GM18499 (cell line): ENCODE measurements at regions not wholly inside any gene's neighbourhood (a gene's known extent, or its start where the extent isn't known, plus 50 kb on each side); places are given as distances from the start of the nearest gene placed in this dataset.
"Not testable (repeated sequence)": the region's sequence is repeated elsewhere in the genome, so short reads cannot be mapped to it uniquely, and the experiment has no call there.

ENCODE experiments used
- ATAC-seq: cut with Tn5 transposase; IDR thresholded peaks from one replicate; pipeline ENCODE4 v1.9.1; 2021; ENCODE audit warnings: moderate number of reproducible peaks; ENCODE audit not compliant: insufficient read depth, unreplicated experiment

DNA sequence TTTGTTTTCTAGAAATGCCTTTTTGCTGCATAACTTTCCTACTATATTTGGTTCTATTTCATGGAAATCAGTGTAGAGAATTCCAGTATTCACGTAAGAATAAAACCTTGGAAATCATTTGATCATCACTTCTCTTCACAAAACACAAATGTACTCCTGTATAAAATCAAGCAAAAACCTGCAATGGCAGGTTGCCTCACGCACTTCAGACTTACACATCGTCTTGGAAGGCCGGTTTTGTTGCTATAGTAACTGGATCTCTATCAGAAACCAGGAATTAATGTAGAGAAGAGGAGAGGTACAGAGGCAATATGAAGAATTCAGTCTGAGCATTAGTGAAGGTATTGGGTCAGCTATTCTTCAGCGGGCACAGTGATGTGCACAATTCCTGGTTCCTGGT is 370.7 kb upstream of the CYRIA start:
- no peak for ATAC-seq

DNA sequence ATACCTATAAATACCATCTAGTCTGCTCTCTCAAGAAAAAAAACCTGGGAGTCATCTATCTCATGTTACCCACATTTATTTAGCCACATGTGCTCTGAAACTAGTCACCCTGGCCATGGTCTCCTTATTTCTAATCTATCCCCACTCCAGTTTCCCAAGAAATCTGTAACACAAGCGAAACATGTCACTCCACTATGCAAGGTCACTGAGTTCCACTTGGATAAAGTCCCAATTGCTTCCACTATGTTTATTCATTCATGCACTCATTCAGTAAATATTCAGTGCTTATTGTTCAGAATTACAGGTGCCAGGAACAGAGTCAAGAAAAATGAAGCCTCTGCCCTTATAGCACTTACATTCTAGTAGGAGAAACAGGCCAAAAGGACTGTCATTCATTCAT is 369.4 kb upstream of the CYRIA start:
- ATAC-seq, result no peak

DNA sequence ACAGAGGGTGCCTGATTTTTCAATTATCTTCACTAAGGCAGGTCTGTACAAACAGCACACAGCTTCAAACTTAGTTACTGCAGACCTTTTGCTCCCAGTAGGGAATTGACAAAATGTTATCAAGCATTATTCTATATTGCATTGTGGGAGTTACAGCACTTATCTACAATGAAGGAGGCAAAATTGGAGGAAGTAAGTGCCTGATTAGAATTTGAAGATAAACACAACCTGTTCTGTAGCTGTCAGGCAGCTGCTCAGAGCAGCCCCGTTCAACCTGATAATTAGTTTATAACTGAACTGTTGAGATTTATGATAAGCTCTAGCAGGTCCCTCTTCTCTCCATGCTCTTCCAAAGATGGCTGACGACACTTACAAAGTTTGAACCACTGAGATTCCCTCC is 364.4 kb upstream of the CYRIA start:
- ATAC-seq, result no peak

DNA sequence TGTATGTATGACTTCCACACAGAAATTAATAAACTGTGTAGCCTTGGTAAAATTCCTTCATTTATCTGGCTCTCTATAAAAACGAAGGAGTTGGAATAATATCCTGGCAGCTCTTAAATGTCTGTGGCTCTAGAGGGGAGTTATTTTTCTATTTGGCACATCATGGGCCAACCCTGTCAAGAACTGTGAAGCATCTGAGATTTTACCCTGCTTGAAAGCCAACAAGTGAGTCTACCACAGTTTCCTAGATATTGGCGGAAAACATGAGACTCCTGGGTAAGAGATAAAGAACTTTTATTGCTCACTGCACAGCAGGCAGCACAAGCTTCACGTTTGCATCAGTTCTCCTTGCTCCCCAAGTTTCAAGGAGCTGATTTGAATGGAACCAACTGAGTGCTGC is 346.7 kb upstream of the CYRIA start:
- ATAC-seq, result no peak

DNA sequence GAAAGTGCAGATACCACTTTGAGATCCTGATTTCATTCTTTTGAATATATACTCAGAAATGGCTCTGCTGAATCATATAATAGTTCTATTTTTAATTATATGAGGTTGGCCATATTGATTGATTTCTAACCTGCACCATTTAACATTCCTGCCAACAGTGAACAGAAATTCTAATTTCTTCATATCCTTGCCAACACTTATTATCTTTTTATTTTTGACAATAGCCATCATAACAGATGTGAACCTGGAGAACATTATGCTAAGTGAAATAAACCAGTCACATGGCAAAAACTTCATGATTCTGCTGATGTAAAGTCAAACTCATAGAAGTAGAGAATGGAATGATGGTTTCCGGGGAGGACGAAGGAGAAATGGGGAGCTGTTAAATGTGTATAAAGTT is 344.5 kb upstream of the CYRIA start:
- ATAC-seq, result no peak

DNA sequence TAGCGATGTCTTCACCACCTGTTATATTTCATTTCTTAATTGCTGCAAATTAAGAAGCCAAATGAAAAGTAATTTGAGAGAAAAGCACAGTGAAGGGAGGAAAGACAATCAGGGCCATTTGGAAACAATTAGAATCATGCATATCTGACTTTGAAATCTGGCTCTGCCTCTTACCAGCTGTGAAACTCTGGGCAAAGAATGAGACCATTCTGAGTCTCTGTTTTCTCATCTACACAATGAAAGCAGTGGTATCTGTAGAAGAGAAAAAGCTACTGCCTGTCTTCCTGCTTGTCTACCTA is 334.5 kb upstream of the CYRIA start:
- no peak for ATAC-seq

DNA sequence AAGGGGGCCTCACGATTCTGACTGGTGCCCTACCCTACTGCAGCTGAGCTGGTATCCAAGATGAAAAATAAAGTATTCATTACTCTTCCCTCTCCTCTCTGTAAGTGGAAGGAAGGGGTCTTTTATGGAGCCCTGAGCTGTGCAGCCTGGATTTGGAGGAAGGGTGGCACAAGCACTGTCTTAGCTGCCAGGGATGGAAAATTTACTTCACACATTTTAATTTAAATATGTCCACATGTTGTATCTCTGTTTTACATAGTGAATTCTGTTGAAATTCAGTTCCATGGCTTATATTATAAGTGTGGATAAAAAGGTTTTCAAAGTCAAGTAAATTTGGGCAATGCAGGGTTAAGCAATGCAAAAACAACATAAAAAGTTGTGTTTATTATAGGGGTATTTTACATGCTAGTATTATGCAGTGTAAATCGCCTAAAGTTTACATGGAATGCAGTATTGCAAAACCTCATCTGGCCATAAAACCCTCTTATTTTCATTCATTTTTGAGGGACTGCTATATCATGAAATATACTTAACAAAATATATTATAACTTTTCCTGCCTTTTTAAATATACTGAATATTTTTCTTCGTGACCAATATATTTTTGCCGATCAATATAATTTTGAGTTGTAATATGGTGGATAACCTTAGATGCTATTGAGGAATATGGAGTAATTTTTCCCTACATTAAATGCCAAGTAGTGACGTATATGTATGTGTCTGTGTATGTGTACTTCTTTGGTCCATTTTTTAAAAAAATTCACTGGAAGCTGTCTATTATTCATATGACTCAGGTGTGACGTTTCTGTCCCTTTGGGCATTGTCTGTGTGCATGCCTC is 333.9 kb upstream of the CYRIA start:
- ATAC-seq, result no peak

DNA sequence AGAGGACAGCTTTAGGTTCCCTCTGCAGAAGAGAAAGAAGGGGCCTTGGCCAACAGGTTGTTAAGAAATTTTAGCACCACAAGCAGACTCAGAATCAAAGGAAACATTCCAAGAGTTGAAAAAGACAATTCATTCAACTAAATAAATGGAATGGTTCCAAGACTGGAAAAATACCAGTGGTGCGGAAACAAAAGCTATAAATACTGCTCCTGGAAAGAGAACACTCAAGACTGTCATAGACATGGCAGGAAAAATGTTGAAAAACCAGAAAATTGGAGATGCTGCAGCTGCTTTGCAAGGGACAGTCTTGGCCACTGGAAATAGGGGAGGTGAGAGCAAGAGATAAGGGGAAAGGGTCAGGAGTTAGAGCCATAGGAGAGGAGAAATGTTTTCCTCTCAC is 312.7 kb upstream of the CYRIA start:
- ATAC-seq, result no peak

DNA sequence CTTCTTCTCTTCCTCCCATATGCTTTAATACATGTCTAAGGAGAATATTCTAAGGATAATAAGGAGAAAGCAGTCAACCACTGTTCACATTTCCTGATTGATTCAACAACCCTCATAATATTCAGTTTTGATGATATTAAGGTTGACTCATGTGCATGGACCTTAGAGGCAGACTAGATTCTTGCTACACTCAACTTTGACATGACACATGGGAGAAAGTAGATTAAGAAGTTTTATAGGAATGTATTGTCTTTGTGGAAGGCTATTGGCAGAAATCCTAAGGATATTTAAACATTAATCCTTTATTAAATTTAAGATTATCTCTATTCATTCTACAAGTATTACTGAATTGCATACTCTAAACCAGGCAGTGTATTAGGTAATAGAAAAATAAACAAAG is 309.1 kb upstream of the CYRIA start:
- no peak for ATAC-seq

DNA sequence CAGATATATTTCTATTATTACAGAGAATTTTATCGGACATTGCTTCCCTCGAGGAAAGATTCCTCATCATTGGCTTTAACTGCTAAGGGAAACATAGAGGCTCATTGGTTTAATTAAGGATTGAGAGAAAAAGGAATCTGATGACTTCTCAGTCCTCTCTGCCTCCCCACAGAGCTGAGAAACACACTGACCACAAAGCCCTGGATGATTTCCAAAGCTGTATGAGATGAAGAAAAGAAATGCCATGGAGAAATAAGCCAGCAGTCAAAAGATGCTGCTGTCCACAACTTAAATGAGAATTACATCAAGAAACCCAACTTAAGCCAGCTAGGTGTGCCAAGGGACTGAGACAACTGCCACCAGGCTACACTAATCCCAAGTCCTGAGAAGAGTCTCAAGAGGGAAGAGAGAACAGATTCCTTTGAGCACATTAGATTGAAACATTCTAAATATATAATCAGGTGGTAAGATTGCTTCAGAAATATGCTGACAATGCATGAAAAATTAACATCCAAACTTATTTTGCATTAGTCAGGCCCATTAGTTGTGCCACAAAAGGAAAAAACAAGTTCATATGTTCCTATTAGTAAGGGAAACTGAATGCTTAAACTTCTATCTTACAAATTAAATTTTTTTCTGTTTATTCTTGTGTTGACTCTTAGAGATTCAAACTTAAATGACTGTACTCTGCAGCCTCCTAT is 308.1 kb upstream of the CYRIA start:
- no peak for ATAC-seq

DNA sequence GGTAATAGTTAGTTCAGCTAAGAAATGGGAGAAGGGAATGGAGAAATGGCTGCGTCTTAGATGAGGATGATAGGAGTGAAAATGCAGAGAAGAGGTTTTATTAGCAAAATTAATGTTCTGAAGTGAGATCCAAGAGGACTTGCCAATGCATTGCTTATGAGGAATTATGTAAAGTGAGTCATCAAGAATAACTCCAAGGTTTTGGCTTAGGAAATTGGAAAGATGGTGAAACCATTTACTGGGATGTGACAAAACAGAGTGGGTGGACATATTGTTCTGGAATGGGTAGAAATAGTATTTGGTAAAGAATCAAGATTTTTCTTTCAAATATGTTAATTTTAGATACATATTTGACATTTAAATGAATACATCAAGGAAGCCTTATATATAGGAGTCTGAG is 306.6 kb upstream of the CYRIA start:
- no peak for ATAC-seq

DNA sequence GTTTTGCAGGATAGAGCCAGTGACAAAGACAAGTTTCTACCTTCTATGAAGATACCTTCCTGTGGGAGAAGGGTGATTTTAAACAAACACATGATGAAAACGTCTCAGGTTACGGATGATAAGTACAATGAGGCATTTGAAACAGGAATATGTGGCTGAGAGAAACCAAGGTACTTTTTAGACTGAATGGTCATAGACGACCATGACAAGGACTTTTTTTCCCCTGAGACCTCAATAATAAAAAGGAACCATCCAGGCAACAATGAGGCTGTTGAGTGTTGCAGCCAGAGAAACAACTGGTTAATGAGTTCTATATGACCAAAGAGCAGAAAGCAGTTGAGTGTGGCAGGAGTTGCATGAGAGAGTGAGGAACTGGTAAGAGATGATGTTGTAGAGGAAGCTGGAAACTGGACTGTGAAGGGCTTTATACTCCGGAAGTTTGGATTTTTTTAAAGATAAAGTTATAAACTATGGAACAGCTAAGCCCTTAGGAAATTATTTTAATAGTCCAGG is 306.1 kb upstream of the CYRIA start:
- no peak for ATAC-seq

DNA sequence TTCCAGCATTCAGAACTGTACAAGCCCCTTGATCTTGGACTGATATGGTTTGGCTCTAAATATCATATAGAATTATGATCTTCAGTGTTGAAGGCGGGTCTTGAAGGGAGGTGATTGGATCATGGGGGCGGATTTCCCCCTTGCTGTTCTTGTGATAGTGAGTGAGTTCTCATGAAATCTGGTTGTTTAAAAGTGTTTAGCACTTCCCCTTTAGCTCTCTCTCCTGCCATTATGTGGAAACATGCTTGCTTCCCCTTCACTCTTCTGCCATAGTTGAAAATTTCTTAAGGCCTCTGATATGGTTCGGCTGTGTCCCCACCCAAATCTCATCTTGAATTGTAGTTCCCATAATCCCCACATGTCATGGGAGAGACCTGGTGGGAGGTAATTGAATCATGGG is 305.3 kb upstream of the CYRIA start:
- ATAC-seq, result not testable (repeated sequence)

DNA sequence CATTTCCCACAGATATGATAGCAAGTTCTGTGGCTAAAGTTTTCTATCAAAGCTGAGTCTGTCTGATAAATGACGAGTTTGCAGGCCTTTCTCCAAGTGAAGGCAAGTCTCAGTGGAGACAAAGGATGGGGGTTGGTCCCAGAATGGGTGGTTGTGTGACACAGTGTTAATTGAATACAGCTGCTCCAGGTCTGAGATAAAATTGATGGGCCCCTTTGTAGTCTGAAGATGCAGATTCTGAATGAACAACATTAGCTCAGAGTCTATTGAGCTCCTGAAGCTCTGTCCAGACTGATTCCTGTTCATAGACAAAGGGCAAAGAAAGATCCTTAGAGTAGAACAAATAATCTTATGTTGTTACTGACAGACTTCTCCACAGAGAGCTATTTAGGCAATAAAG is 296.9 kb upstream of the CYRIA start:
- no peak for ATAC-seq

DNA sequence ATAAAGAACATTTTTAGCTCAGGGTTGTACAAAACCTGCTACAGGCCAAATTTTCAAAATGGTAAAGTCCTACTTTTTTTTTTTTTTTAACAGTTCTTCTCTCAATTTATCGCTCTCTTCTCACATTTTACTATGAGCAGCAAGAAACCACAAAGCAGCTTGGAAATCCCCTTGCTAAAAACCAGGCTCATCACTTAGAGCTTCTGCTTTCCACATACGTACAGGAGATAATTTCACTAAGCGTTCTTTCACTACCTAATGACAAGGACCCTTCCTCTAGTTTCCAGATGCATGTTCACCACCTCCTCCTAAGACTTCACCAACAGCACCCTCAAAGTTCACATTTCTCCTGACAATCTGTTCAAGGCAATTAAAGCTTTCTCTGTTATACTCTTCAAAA is 294.9 kb upstream of the CYRIA start:
- ATAC-seq, result peak; percentile 62

DNA sequence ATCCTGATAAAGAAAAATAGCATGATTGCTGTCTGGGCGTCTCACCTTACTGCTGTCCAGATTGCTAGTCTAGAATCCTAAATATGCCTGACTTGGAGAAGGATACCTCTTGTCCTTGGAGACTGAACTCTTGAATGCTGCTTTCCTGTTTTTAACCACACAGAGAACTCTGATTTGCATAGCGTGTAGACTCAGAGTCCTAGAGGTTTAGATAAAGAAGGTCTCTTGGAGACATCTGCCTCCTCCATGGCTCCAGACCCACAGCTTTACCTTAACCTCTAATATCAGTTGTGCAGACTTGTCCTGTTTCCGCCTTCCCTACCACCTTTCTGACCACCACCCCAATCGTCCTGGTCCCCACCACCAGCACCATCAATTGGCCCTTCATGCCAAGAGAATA is 292.6 kb upstream of the CYRIA start:
- ATAC-seq, result no peak

DNA sequence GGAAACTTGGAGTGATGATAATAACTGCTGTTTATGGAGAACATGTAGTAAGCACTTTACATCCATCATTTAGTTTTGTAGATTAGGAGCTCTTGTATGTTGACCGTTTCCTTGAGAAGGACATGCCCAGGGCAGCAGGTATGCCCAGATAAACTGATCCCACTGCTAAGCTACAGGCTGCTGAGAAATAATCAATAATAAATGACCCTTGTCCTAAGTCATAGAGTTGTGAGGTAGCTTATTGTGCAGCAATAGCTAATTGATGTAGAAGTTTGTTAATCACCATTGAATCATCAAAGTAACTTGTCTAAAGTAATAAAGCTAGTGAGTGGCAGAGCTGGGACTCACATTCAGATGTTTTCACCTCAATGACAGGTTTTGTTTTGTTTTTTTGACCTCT is 287.2 kb upstream of the CYRIA start:
- ATAC-seq, result no peak

DNA sequence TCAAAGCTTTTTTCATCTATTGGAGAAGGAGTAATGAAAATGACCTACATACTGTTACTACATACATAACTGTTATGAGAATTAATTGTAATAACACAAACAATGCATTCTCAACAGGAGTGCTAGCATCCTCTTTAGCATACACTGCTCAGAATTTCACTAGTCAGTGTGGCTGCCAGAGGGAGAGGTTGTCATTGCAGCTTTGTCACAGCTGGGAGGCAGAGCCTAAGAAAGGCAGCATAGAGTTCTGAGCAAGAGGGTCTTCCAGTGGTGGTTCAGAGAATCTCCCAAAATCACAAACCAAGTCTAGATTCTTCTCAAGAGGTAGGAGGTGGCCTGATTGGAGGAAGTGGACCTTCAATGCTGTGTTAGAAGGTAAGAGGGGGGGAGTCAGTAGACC is 286.7 kb upstream of the CYRIA start:
- no peak for ATAC-seq

DNA sequence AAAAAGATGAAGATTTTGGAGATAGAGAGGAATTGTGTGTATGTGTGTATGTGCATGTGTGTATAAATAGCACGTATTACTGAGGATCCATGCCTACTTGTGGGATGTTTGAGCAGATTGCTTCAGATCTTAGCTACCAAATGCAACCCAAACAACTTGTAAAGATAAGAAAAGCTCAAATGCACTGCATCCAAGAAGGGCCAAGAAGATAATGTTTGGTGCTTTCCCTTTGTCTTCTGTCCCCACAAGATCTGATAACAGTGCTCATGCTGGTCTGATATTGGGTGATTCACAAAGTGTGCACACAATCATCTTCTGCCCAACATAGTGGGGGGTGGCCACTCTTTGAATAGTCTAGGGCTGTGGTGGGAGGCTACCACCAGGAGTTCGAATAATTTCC is 284.8 kb upstream of the CYRIA start:
- ATAC-seq, result no peak

DNA sequence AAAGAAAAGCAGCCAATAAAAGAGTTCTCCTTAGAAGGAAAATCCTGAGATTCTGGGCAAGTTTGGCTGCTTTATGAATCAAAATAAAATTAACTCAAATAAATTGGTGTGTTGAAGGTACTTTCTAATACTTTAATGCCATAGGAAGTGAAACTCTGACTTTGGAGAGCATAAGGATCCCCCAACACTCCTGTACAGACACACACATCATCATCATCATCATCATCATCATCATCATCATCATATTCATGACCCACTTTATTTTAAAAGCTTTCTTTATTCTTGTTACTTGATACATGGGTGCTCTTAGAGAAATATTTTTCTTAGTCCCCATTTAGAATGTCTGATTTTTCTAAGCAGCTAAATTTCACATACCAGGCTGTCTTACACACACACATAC is 283.1 kb upstream of the CYRIA start:
- no peak for ATAC-seq

DNA sequence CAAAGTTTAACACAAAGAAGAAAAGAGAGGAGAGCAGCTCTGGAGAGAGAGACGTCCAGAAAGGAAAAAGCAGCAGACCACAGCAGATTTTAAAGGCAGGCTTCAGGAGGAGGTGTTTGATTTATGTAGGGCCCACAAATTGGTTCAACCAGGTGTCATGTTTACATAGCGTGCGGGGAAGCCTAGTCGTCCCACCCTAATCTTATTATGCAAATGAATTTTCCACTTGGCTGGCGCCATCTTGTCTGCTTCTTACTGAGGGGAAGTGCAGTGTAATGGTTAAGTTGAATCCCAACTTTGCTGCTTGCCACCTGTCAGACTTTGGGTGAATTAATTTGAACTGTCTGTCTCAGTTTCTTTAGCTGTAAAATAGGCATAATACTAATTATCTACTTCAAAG is 282.4 kb upstream of the CYRIA start:
- ATAC-seq, result no peak
